ENCODE measurements at regions not wholly inside any gene's neighbourhood (a gene's known extent, or its start where the extent isn't known, plus 50 kb on each side); places are given as distances from the start of the nearest gene placed in this dataset.
"Not testable (repeated sequence)": the region's sequence is repeated elsewhere in the genome, so short reads cannot be mapped to it uniquely, and the experiment has no call there.

GRCh38 chr7:73161727-73162126, 75.9 kb upstream of the SPDYE9 start:
- POLR2A ChIA-PET; intact Hi-C loops (cut with micrococcal nuclease); DNase-seq; H3K27me3 Mint-ChIP-seq; H3K4me1 Mint-ChIP-seq (ENCODE audit: low read depth); H3K9me3 Mint-ChIP-seq; H3K27ac Mint-ChIP-seq; H3K4me3 Mint-ChIP-seq; CTCF ChIA-PET; H3K36me3 Mint-ChIP-seq: not testable (repeated sequence)

- H3K9me3 Mint-ChIP-seq; H3K36me3 Mint-ChIP-seq; H3K27ac Mint-ChIP-seq; DNase-seq; H3K4me1 Mint-ChIP-seq (ENCODE audit: low read depth); CTCF ChIA-PET; intact Hi-C loops (cut with micrococcal nuclease); H3K4me3 Mint-ChIP-seq; POLR2A ChIA-PET; H3K27me3 Mint-ChIP-seq: not testable (repeated sequence)
These were observed 71.4 kb upstream of the SPDYE9 start for GRCh38 chr7:73157169-73157661.

- H3K27me3 Mint-ChIP-seq; POLR2A ChIA-PET; intact Hi-C loops (cut with micrococcal nuclease); DNase-seq; H3K4me3 Mint-ChIP-seq; H3K4me1 Mint-ChIP-seq (ENCODE audit: low read depth); H3K27ac Mint-ChIP-seq; H3K9me3 Mint-ChIP-seq; CTCF ChIA-PET; H3K36me3 Mint-ChIP-seq: not testable (repeated sequence)
These were observed 70.8 kb upstream of the SPDYE9 start for GRCh38 chr7:73156510-73157168.

- H3K4me3 Mint-ChIP-seq, result peak overlapping the region; percentile 60
- H3K4me1 Mint-ChIP-seq (ENCODE audit: low read depth); intact Hi-C loops (cut with micrococcal nuclease); H3K36me3 Mint-ChIP-seq; H3K27me3 Mint-ChIP-seq; H3K9me3 Mint-ChIP-seq; POLR2A ChIA-PET; H3K27ac Mint-ChIP-seq; CTCF ChIA-PET: not testable (repeated sequence)
- DNase-seq, result peak; percentile 89
These were observed 68.8 kb upstream of the SPDYE9 start for GRCh38 chr7:73154586-73155038.

- peak; percentile 11 for DNase-seq
- H3K36me3 Mint-ChIP-seq; H3K4me3 Mint-ChIP-seq; H3K9me3 Mint-ChIP-seq; H3K27ac Mint-ChIP-seq; POLR2A ChIA-PET; H3K4me1 Mint-ChIP-seq (ENCODE audit: low read depth); intact Hi-C loops (cut with micrococcal nuclease); H3K27me3 Mint-ChIP-seq; CTCF ChIA-PET: not testable (repeated sequence)
These were observed 68.2 kb upstream of the SPDYE9 start for GRCh38 chr7:73153921-73154585.

- H3K4me3 Mint-ChIP-seq; intact Hi-C loops (cut with micrococcal nuclease); H3K36me3 Mint-ChIP-seq; POLR2A ChIA-PET; H3K27me3 Mint-ChIP-seq; CTCF ChIA-PET; H3K4me1 Mint-ChIP-seq (ENCODE audit: low read depth); DNase-seq; H3K9me3 Mint-ChIP-seq; H3K27ac Mint-ChIP-seq: not testable (repeated sequence)
These were observed 62.7 kb upstream of the SPDYE9 start for GRCh38 chr7:73148570-73148969.

- CTCF ChIA-PET; DNase-seq; H3K27me3 Mint-ChIP-seq; H3K9me3 Mint-ChIP-seq; H3K4me1 Mint-ChIP-seq (ENCODE audit: low read depth); H3K27ac Mint-ChIP-seq; POLR2A ChIA-PET; intact Hi-C loops (cut with micrococcal nuclease); H3K36me3 Mint-ChIP-seq; H3K4me3 Mint-ChIP-seq: not testable (repeated sequence)
These were observed 61.8 kb upstream of the SPDYE9 start for GRCh38 chr7:73147681-73148080.

GRCh38 chr7:73143993-73144392, 58.2 kb upstream of the SPDYE9 start:
- H3K4me3 Mint-ChIP-seq; H3K36me3 Mint-ChIP-seq; DNase-seq; intact Hi-C loops (cut with micrococcal nuclease); CTCF ChIA-PET; H3K27ac Mint-ChIP-seq; H3K4me1 Mint-ChIP-seq (ENCODE audit: low read depth); H3K27me3 Mint-ChIP-seq; POLR2A ChIA-PET; H3K9me3 Mint-ChIP-seq: not testable (repeated sequence)

- H3K27ac Mint-ChIP-seq; H3K36me3 Mint-ChIP-seq; H3K27me3 Mint-ChIP-seq; H3K4me1 Mint-ChIP-seq (ENCODE audit: low read depth); POLR2A ChIA-PET; intact Hi-C loops (cut with micrococcal nuclease); H3K9me3 Mint-ChIP-seq; CTCF ChIA-PET; H3K4me3 Mint-ChIP-seq; DNase-seq: not testable (repeated sequence)
These were observed 52.1 kb upstream of the SPDYE9 start for GRCh38 chr7:73137922-73138321.

Data from activated CD4-positive, alpha-beta memory T cell treated with anti-CD3 and anti-CD28 coated beads for 36 hours (primary cell).